Hematopoietic multipotent progenitor cell treated with erythropoietin and hydrocortisone succinate and interleukin-3 and kit ligand, for 17 days (in vitro differentiated cells): ENCODE measurements at regions not wholly inside any gene's neighbourhood (a gene's known extent, or its start where the extent isn't known, plus 50 kb on each side); places are given as distances from the start of the nearest gene placed in this dataset.
"Not testable (repeated sequence)": the region's sequence is repeated elsewhere in the genome, so short reads cannot be mapped to it uniquely, and the experiment has no call there.

ENCODE experiments used
- DNase-seq: peaks from one replicate; pipeline ENCODE4 v3.0.0-alpha.2; 2015; ENCODE audit warnings: low spot score

GRCh38 chr1:184183919-184184318 lies 132.4 kb downstream of the TSEN15 start:
- no peak for DNase-seq

GRCh38 chr1:184184614-184185013 lies 133.1 kb downstream of the TSEN15 start:
- DNase-seq, result not testable (repeated sequence)

- no peak for DNase-seq
These were observed 133.8 kb downstream of the TSEN15 start for GRCh38 chr1:184185347-184185746.

GRCh38 chr1:184186167-184186566 lies 134.6 kb downstream of the TSEN15 start:
- DNase-seq, result no peak

- DNase-seq, result no peak
These were observed 135.6 kb downstream of the TSEN15 start for GRCh38 chr1:184187097-184187496.

- no peak for DNase-seq
These were observed 136.5 kb downstream of the TSEN15 start for GRCh38 chr1:184188037-184188436.

GRCh38 chr1:184189361-184189760 lies 137.8 kb downstream of the TSEN15 start:
- no peak for DNase-seq

GRCh38 chr1:184190616-184191015 lies 139.1 kb downstream of the TSEN15 start:
- DNase-seq, result no peak

GRCh38 chr1:184191181-184191621 lies 139.7 kb downstream of the TSEN15 start:
- no peak for DNase-seq

- DNase-seq, result no peak
These were observed 141.3 kb downstream of the TSEN15 start for GRCh38 chr1:184192796-184193195.

- DNase-seq, result no peak
These were observed 141.9 kb downstream of the TSEN15 start for GRCh38 chr1:184193451-184193850.

GRCh38 chr1:184194236-184194635 lies 142.7 kb downstream of the TSEN15 start:
- DNase-seq, result no peak

GRCh38 chr1:184195722-184196121 lies 144.2 kb downstream of the TSEN15 start:
- not testable (repeated sequence) for DNase-seq

- no peak for DNase-seq
These were observed 146.3 kb downstream of the TSEN15 start for GRCh38 chr1:184197831-184198230.

GRCh38 chr1:184199036-184199435 lies 147.5 kb downstream of the TSEN15 start:
- no peak for DNase-seq

- DNase-seq, result no peak
These were observed 148.0 kb downstream of the TSEN15 start for GRCh38 chr1:184199438-184200085.

GRCh38 chr1:184208622-184209021 lies 157.1 kb downstream of the TSEN15 start:
- no peak for DNase-seq

GRCh38 chr1:184210031-184210430 lies 158.5 kb downstream of the TSEN15 start:
- DNase-seq, result no peak

- no peak for DNase-seq
These were observed 159.3 kb downstream of the TSEN15 start for GRCh38 chr1:184210862-184211261.

GRCh38 chr1:184212649-184213314 lies 161.3 kb downstream of the TSEN15 start:
- DNase-seq, result no peak

- DNase-seq, result no peak
These were observed 162.6 kb downstream of the TSEN15 start for GRCh38 chr1:184214128-184214527.

- DNase-seq, result no peak
These were observed 163.9 kb downstream of the TSEN15 start for GRCh38 chr1:184215274-184215925.

GRCh38 chr1:184218458-184219075 lies 167.0 kb downstream of the TSEN15 start:
- no peak for DNase-seq
